WTC11 (cell line): ENCODE measurements at regions not wholly inside any gene's neighbourhood (a gene's known extent, or its start where the extent isn't known, plus 50 kb on each side); places are given as distances from the start of the nearest gene placed in this dataset.

Source experiments
- ATAC-seq: fragments of 200-7000 bp; cut with Tn5 transposase; 2 replicates; pipeline ENCODE4 v1.10.0; 2021; ENCODE audit warnings: mild to moderate bottlenecking, moderate library complexity
- CTCF ChIA-PET: fragments of 300-600 bp; sonication (Branson Sonifier 250); formaldehyde crosslinking; loops from one replicate; lab custom pipeline; 2021; ENCODE audit warnings: antibody characterized with exemption; lab: Charles Lee
- POLR2A ChIA-PET: fragments of 350-600 bp; sonication (Branson Sonifier 250); formaldehyde crosslinking; loops from one replicate; lab custom pipeline; 2021; ENCODE audit warnings: antibody characterized with exemption; lab: Charles Lee
- DNase-seq: peaks from one replicate; pipeline ENCODE4 v3.0.0; 2021; ENCODE audit warnings: low spot score
- H3K27ac Mint-ChIP-seq: 2 replicates; pipeline ENCODE4 v1.8.0; 2021; ENCODE audit warnings: mixed read lengths
- H3K27me3 Mint-ChIP-seq: 2 replicates; pipeline ENCODE4 v1.8.0; 2021; ENCODE audit warnings: low read depth, mild to moderate bottlenecking, moderate library complexity, mixed read lengths
- H3K36me3 Mint-ChIP-seq: 2 replicates; pipeline ENCODE4 v1.8.0; 2021; ENCODE audit warnings: mixed read lengths
- H3K4me1 Mint-ChIP-seq: 2 replicates; pipeline ENCODE4 v1.8.0; 2022; ENCODE audit warnings: mixed read lengths
- H3K4me3 Mint-ChIP-seq: 2 replicates; pipeline ENCODE4 v1.8.0; 2021; ENCODE audit warnings: mild to moderate bottlenecking, moderate library complexity, mixed read lengths
- H3K9me3 Mint-ChIP-seq: 2 replicates; pipeline ENCODE4 v1.8.0; 2021; ENCODE audit warnings: mixed read lengths
- CBFB ChIP-seq: sonication (generic); formaldehyde crosslinking; IDR thresholded peaks from 2 replicates; pipeline ENCODE4 v1.8.1; 2022; ENCODE audit warnings: mild to moderate bottlenecking, low read depth, missing genetic modification reagents
- FOXJ3 ChIP-seq: sonication (generic); formaldehyde crosslinking; IDR thresholded peaks from 2 replicates; pipeline ENCODE4 v1.9.0; 2021; ENCODE audit warnings: missing genetic modification reagents, mild to moderate bottlenecking, borderline replicate concordance
- HMGXB4 ChIP-seq: sonication (generic); formaldehyde crosslinking; IDR thresholded peaks from 2 replicates; pipeline ENCODE4 v1.8.1; 2023; ENCODE audit warnings: mild to moderate bottlenecking, moderate library complexity, missing genetic modification reagents
- KAT7 ChIP-seq: sonication (generic); formaldehyde crosslinking; IDR thresholded peaks from 2 replicates; pipeline ENCODE4 v1.8.1; 2023; ENCODE audit warnings: missing genetic modification reagents, mild to moderate bottlenecking, borderline replicate concordance
- NFATC4 ChIP-seq: fragments of 250-450 bp; sonication (Bioruptor Pico); IDR thresholded peaks from 2 replicates; pipeline ENCODE4 v1.9.0; 2021; ENCODE audit warnings: mild to moderate bottlenecking
- NR1H2 ChIP-seq: sonication (generic); formaldehyde crosslinking; IDR thresholded peaks from 2 replicates; pipeline ENCODE4 v1.9.0; 2021; ENCODE audit warnings: mild to moderate bottlenecking, moderate library complexity, missing genetic modification reagents
- PRDM15 ChIP-seq: sonication (generic); formaldehyde crosslinking; IDR thresholded peaks from 2 replicates; pipeline ENCODE4 v1.8.0; 2022; ENCODE audit warnings: missing genetic modification reagents
- PRRX2 ChIP-seq: fragments of 250-450 bp; sonication (Bioruptor Pico); IDR thresholded peaks from 2 replicates; pipeline ENCODE4 v1.8.0; 2021; ENCODE audit warnings: mild to moderate bottlenecking
- RORB ChIP-seq: fragments of 250-450 bp; sonication (Bioruptor Pico); IDR thresholded peaks from 2 replicates; pipeline ENCODE4 v1.9.0; 2021; ENCODE audit warnings: mild to moderate bottlenecking
- SP1 ChIP-seq: sonication (generic); formaldehyde crosslinking; conservative IDR thresholded peaks from 2 replicates; pipeline ENCODE4 v1.8.1; 2022; ENCODE audit warnings: missing genetic modification reagents
- TEAD4 ChIP-seq: sonication (generic); formaldehyde crosslinking; IDR thresholded peaks from 2 replicates; pipeline ENCODE4 v1.8.0; 2022; ENCODE audit warnings: mild to moderate bottlenecking, missing genetic modification reagents
- ZBTB21 ChIP-seq: sonication (generic); formaldehyde crosslinking; IDR thresholded peaks from 2 replicates; pipeline ENCODE4 v1.8.1; 2023; ENCODE audit warnings: mild to moderate bottlenecking, missing genetic modification reagents, borderline replicate concordance
- ZNF121 ChIP-seq: sonication (generic); formaldehyde crosslinking; IDR thresholded peaks from 2 replicates; pipeline ENCODE4 v1.8.0; 2023; ENCODE audit warnings: missing genetic modification reagents
- ZNF232 ChIP-seq: sonication (generic); formaldehyde crosslinking; IDR thresholded peaks from 2 replicates; pipeline ENCODE4 v1.8.0; 2022; ENCODE audit warnings: mild to moderate bottlenecking, missing genetic modification reagents
- ZNF396 ChIP-seq: fragments of 250-450 bp; sonication (Bioruptor Pico); IDR thresholded peaks from 2 replicates; pipeline ENCODE4 v1.8.0; 2021; ENCODE audit warnings: mild to moderate bottlenecking, moderate library complexity, borderline replicate concordance
- ZNF416 ChIP-seq: fragments of 250-450 bp; sonication (Bioruptor Pico); IDR thresholded peaks from 2 replicates; pipeline ENCODE4 v1.9.0; 2021; ENCODE audit warnings: mild to moderate bottlenecking, inconsistent platforms
- ZNF671 ChIP-seq: fragments of 250-450 bp; sonication (Bioruptor Pico); IDR thresholded peaks from 2 replicates; pipeline ENCODE4 v1.8.0; 2021; ENCODE audit warnings: mild to moderate bottlenecking
- TF ChIP-seq, protein P1 (sequence below): fragments of 250-450 bp; sonication (Bioruptor Pico); IDR thresholded peaks from 2 replicates; pipeline ENCODE4 v1.9.0; 2021; ENCODE audit warnings: mild to moderate bottlenecking, borderline replicate concordance
- TF ChIP-seq, protein P2 (sequence below): fragments of 250-450 bp; sonication (Bioruptor Pico); IDR thresholded peaks from 2 replicates; pipeline ENCODE4 v1.9.0; 2021; ENCODE audit warnings: moderate library complexity, mild to moderate bottlenecking, inconsistent platforms, borderline replicate concordance
- TF ChIP-seq, protein P3 (sequence below): sonication (generic); formaldehyde crosslinking; IDR thresholded peaks from 2 replicates; pipeline ENCODE4 v1.8.1; 2022; ENCODE audit warnings: mild to moderate bottlenecking, missing genetic modification reagents, moderate library complexity, borderline replicate concordance
- TF ChIP-seq, protein P4 (sequence below): sonication (generic); formaldehyde crosslinking; IDR thresholded peaks from 2 replicates; pipeline ENCODE4 v1.8.0; 2023; ENCODE audit warnings: missing genetic modification reagents, mild to moderate bottlenecking, borderline replicate concordance

DNA sequence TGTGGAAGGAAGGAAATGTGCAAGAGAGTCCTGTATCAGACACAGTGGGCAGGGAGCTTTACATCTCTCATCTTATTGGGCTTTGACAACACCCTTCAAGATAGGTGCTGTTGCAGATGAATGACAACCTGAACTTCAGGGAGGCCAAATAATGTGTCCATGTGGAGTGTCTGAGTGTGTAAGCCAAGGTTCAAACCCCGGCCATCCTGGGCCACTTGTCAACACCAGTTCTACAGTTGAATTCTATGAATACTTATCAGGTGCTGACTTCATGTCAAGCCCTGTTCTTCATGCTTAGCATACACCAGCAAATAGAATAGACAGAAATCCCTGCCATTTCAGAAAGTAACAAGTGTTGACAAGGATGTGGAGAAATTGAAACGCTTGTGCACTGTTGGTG is 354.4 kb downstream of the KCNRG start:
- ChIA-PET CTCF (no interaction called here), POLR2A (no interaction called here)
- Mint-ChIP-seq H3K4me3 (no peak overlapping the region), H3K9me3 (no peaks in the 10 kb centered on the region), H3K27ac (no peak overlapping the region), H3K4me1 (peaks cover 21% of the 10 kb centered on the region), H3K27me3 (no peaks in the 10 kb centered on the region), H3K36me3 (no peaks in the 10 kb centered on the region)
- no peak for DNase-seq
- ATAC-seq = no peak
- no peak for TF ChIP-seq ZNF232 (CRISPR knock-in tag)
- no peak for TF ChIP-seq NFATC4
- no peak for TF ChIP-seq FOXJ3 (CRISPR knock-in tag)
- TF ChIP-seq ZNF671 = no peak
- TF ChIP-seq, protein P1, sequence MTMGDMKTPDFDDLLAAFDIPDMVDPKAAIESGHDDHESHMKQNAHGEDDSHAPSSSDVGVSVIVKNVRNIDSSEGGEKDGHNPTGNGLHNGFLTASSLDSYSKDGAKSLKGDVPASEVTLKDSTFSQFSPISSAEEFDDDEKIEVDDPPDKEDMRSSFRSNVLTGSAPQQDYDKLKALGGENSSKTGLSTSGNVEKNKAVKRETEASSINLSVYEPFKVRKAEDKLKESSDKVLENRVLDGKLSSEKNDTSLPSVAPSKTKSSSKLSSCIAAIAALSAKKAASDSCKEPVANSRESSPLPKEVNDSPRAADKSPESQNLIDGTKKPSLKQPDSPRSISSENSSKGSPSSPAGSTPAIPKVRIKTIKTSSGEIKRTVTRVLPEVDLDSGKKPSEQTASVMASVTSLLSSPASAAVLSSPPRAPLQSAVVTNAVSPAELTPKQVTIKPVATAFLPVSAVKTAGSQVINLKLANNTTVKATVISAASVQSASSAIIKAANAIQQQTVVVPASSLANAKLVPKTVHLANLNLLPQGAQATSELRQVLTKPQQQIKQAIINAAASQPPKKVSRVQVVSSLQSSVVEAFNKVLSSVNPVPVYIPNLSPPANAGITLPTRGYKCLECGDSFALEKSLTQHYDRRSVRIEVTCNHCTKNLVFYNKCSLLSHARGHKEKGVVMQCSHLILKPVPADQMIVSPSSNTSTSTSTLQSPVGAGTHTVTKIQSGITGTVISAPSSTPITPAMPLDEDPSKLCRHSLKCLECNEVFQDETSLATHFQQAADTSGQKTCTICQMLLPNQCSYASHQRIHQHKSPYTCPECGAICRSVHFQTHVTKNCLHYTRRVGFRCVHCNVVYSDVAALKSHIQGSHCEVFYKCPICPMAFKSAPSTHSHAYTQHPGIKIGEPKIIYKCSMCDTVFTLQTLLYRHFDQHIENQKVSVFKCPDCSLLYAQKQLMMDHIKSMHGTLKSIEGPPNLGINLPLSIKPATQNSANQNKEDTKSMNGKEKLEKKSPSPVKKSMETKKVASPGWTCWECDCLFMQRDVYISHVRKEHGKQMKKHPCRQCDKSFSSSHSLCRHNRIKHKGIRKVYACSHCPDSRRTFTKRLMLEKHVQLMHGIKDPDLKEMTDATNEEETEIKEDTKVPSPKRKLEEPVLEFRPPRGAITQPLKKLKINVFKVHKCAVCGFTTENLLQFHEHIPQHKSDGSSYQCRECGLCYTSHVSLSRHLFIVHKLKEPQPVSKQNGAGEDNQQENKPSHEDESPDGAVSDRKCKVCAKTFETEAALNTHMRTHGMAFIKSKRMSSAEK = no peak
- TF ChIP-seq, protein P2, sequence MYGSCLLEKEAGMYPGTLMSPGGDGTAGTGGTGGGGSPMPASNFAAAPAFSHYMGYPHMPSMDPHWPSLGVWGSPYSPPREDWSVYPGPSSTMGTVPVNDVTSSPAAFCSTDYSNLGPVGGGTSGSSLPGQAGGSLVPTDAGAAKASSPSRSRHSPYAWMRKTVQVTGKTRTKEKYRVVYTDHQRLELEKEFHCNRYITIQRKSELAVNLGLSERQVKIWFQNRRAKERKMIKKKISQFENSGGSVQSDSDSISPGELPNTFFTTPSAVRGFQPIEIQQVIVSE = no peak
- TF ChIP-seq, protein P3, sequence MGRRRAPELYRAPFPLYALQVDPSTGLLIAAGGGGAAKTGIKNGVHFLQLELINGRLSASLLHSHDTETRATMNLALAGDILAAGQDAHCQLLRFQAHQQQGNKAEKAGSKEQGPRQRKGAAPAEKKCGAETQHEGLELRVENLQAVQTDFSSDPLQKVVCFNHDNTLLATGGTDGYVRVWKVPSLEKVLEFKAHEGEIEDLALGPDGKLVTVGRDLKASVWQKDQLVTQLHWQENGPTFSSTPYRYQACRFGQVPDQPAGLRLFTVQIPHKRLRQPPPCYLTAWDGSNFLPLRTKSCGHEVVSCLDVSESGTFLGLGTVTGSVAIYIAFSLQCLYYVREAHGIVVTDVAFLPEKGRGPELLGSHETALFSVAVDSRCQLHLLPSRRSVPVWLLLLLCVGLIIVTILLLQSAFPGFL (CRISPR knock-in tag) = no peak
- no peak for TF ChIP-seq PRDM15

- POLR2A ChIA-PET = no interaction called here
- ATAC-seq = no peak
- Mint-ChIP-seq H3K4me1 (peaks cover 14% of the 10 kb centered on the region), H3K4me3 (no peak overlapping the region), H3K9me3 (no peaks in the 10 kb centered on the region), H3K27ac (no peak overlapping the region), H3K27me3 (no peaks in the 10 kb centered on the region), H3K36me3 (no peaks in the 10 kb centered on the region)
- CTCF ChIA-PET = no interaction called here
- DNase-seq = no peak
- TF ChIP-seq KAT7 (CRISPR knock-in tag) = no peak
- no peak for TF ChIP-seq NR1H2
- no peak for TF ChIP-seq ZBTB21 (CRISPR knock-in tag)
- no peak for TF ChIP-seq TEAD4
- TF ChIP-seq ZNF416 (CRISPR knock-in tag) = no peak
- TF ChIP-seq ZNF396 = no peak
- TF ChIP-seq SP1 (CRISPR knock-in tag) = no peak
- TF ChIP-seq ZNF121 (CRISPR knock-in tag) = no peak
- TF ChIP-seq, protein P4, sequence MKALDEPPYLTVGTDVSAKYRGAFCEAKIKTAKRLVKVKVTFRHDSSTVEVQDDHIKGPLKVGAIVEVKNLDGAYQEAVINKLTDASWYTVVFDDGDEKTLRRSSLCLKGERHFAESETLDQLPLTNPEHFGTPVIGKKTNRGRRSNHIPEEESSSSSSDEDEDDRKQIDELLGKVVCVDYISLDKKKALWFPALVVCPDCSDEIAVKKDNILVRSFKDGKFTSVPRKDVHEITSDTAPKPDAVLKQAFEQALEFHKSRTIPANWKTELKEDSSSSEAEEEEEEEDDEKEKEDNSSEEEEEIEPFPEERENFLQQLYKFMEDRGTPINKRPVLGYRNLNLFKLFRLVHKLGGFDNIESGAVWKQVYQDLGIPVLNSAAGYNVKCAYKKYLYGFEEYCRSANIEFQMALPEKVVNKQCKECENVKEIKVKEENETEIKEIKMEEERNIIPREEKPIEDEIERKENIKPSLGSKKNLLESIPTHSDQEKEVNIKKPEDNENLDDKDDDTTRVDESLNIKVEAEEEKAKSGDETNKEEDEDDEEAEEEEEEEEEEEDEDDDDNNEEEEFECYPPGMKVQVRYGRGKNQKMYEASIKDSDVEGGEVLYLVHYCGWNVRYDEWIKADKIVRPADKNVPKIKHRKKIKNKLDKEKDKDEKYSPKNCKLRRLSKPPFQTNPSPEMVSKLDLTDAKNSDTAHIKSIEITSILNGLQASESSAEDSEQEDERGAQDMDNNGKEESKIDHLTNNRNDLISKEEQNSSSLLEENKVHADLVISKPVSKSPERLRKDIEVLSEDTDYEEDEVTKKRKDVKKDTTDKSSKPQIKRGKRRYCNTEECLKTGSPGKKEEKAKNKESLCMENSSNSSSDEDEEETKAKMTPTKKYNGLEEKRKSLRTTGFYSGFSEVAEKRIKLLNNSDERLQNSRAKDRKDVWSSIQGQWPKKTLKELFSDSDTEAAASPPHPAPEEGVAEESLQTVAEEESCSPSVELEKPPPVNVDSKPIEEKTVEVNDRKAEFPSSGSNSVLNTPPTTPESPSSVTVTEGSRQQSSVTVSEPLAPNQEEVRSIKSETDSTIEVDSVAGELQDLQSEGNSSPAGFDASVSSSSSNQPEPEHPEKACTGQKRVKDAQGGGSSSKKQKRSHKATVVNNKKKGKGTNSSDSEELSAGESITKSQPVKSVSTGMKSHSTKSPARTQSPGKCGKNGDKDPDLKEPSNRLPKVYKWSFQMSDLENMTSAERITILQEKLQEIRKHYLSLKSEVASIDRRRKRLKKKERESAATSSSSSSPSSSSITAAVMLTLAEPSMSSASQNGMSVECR (CRISPR knock-in tag) = no peak
- TF ChIP-seq PRRX2 (CRISPR knock-in tag) = no peak
- TF ChIP-seq RORB = no peak
- no peak for TF ChIP-seq HMGXB4 (CRISPR knock-in tag)
- no peak for TF ChIP-seq CBFB (CRISPR knock-in tag)
Observed at GRCh38 chr13:50370303-50370950, 355.2 kb downstream of the KCNRG start.
